ENCODE measurements at regions not wholly inside any gene's neighbourhood (a gene's known extent, or its start where the extent isn't known, plus 50 kb on each side); places are given as distances from the start of the nearest gene placed in this dataset.

DNA sequence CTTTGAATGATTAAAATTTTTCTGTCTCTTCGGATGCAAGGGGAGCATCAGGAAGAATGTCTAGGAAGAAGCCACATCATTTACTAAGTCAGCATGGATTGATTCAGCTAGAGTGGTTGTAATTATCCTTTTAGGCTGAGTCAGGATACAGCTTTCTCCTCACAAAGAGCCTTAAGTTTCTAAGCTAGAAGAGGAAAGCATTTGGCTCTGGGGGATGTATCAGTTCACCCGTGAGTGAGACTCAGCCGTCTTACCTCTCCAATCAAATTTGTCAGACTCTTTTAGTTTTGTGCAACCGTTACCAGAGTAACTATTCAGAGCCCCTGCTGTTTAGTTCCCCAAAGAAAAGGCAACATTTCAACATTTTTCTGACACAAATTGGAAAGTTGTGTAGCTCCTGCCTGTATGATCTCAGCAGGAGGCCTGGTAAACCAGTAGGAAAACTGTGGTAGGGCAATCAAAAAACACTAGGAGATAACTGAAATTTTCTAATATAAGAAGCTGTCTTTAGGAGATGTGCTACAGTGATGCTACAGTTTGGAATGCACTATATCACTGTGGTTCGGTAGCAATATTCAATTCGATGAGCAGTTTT lies 432.4 kb upstream of the LUZP2 start:
- TF ChIP-seq, protein P1, sequence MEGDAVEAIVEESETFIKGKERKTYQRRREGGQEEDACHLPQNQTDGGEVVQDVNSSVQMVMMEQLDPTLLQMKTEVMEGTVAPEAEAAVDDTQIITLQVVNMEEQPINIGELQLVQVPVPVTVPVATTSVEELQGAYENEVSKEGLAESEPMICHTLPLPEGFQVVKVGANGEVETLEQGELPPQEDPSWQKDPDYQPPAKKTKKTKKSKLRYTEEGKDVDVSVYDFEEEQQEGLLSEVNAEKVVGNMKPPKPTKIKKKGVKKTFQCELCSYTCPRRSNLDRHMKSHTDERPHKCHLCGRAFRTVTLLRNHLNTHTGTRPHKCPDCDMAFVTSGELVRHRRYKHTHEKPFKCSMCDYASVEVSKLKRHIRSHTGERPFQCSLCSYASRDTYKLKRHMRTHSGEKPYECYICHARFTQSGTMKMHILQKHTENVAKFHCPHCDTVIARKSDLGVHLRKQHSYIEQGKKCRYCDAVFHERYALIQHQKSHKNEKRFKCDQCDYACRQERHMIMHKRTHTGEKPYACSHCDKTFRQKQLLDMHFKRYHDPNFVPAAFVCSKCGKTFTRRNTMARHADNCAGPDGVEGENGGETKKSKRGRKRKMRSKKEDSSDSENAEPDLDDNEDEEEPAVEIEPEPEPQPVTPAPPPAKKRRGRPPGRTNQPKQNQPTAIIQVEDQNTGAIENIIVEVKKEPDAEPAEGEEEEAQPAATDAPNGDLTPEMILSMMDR (IDR thresholded peaks at IDR 0.05) = no peak
- TF ChIP-seq POLR2A (IDR thresholded peaks at IDR 0.05) = no peak
